ACC112 (cell line): ENCODE measurements at regions not wholly inside any gene's neighbourhood (a gene's known extent, or its start where the extent isn't known, plus 50 kb on each side); places are given as distances from the start of the nearest gene placed in this dataset.

Experiments
- H2AFZ ChIP-seq: fragments of 200-600 bp; sonication (generic); one replicate; pipeline ENCODE4 v1.6.0; 2017; ENCODE audit warnings: antibody characterized with exemption, low read length; ENCODE audit not compliant: unreplicated experiment
- H3K27ac ChIP-seq: fragments of 200-600 bp; sonication (generic); 2 replicates; pipeline ENCODE4 v1.5.1; 2014; ENCODE audit warnings: low read depth, mild to moderate bottlenecking, antibody characterized with exemption, low read length, moderate library complexity
- H3K27me3 ChIP-seq: fragments of 200-600 bp; sonication (generic); 2 replicates; pipeline ENCODE4 v1.6.1; 2014; ENCODE audit warnings: mild to moderate bottlenecking, antibody characterized with exemption, low read length, moderate library complexity, mixed read lengths; ENCODE audit not compliant: insufficient read depth
- H3K36me3 ChIP-seq: fragments of 200-600 bp; sonication (generic); 2 replicates; pipeline ENCODE4 v1.6.1; 2016; ENCODE audit warnings: mild to moderate bottlenecking, antibody characterized with exemption, low read length, moderate library complexity, mixed read lengths; ENCODE audit not compliant: insufficient read depth
- H3K4me1 ChIP-seq: fragments of 200-600 bp; sonication (generic); one replicate; pipeline ENCODE4 v1.6.1; 2016; ENCODE audit warnings: low read length, mixed read lengths; ENCODE audit not compliant: insufficient read depth, unreplicated experiment, control insufficient read depth
- H3K4me3 ChIP-seq: fragments of 200-600 bp; sonication (generic); 2 replicates; pipeline ENCODE4 v1.5.1; 2014; ENCODE audit warnings: mild to moderate bottlenecking, low read depth, low read length
- H3K79me2 ChIP-seq: fragments of 200-600 bp; sonication (generic); one replicate; pipeline ENCODE4 v1.6.0; 2016; ENCODE audit warnings: low read length; ENCODE audit not compliant: control insufficient read depth, unreplicated experiment, insufficient read depth

DNA sequence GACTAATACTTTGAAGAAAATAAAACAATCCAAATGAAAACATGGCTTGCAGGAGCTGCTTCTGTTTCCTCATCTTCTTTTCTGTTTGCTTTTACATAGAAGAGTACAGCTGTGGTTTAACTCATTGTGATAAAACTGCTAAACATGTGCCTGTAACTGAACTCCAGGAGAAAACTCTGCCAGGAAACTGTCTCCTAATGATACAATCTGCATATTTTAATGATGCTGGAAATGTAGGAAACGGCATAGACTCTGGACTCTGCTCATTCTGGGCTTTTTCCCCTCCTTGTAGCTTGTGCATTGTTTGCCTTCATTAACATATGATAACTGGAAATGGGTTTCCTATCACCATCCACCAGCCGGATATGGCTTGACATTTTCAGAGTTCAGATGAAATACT is 813.3 kb upstream of the WWC1 start:
- Histone ChIP-seq H3K27me3 (no peaks in the 10 kb centered on the region), H2AFZ (no peak overlapping the region), H3K36me3 (no peaks in the 10 kb centered on the region), H3K4me1 (no peaks in the 10 kb centered on the region), H3K79me2 (no peaks in the 10 kb centered on the region), H3K4me3 (no peak overlapping the region), H3K27ac (no peak overlapping the region)

DNA sequence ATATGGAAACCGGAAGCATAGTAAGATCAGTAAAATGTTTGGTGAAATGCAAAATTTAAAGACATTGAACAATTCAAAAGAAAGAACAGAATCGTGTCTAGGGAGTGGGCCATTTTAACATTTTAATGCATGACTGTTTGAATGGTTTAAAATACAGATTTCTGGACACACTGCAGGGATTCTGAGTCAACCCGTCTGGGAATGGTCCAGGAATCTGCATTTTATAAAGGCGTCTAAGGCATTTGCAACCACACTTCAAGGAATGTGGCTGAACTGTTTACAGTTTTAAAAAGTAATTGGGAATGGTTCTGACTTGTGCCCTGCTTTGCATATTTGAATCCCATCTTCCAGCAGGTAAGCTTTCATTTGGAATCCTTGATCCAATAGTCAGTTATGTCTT is 811.7 kb upstream of the WWC1 start:
- Histone ChIP-seq H3K79me2 (no peaks in the 10 kb centered on the region), H3K4me3 (no peak overlapping the region), H3K36me3 (no peaks in the 10 kb centered on the region), H3K27ac (no peak overlapping the region), H3K4me1 (no peaks in the 10 kb centered on the region), H3K27me3 (no peaks in the 10 kb centered on the region), H2AFZ (no peak overlapping the region)

GRCh38 chr5:167481345-167481744 is 810.1 kb upstream of the WWC1 start:
- H3K4me3 ChIP-seq = no peak overlapping the region
- no peak overlapping the region for H3K27ac ChIP-seq
- no peaks in the 10 kb centered on the region for H3K27me3 ChIP-seq
- H3K79me2 ChIP-seq = no peaks in the 10 kb centered on the region
- H3K36me3 ChIP-seq = no peaks in the 10 kb centered on the region
- no peak overlapping the region for H2AFZ ChIP-seq
- H3K4me1 ChIP-seq = no peaks in the 10 kb centered on the region

DNA sequence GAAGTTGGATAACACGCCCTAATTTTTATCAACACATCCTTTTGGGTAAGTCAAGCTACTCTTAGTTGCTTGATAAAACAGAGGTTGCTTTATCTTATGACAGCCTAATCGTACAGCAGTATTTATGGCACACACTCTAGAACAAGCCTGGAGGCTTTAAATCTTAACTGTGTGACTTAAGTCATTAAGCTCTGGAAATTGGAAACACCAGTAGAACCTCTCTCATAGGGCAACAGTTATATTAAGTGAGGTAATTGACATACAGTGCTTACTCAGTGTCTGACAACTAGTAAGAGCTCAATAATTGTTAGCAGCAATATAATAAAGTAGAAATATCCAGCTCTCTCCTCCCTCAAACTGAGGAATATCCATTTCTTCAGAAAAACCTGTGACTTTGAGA is 808.9 kb upstream of the WWC1 start:
- H3K27ac ChIP-seq = no peak overlapping the region
- H3K27me3 ChIP-seq = no peaks in the 10 kb centered on the region
- H3K79me2 ChIP-seq = no peaks in the 10 kb centered on the region
- H3K36me3 ChIP-seq = no peaks in the 10 kb centered on the region
- H3K4me3 ChIP-seq = no peak overlapping the region
- H2AFZ ChIP-seq = no peak overlapping the region
- H3K4me1 ChIP-seq = no peaks in the 10 kb centered on the region

DNA sequence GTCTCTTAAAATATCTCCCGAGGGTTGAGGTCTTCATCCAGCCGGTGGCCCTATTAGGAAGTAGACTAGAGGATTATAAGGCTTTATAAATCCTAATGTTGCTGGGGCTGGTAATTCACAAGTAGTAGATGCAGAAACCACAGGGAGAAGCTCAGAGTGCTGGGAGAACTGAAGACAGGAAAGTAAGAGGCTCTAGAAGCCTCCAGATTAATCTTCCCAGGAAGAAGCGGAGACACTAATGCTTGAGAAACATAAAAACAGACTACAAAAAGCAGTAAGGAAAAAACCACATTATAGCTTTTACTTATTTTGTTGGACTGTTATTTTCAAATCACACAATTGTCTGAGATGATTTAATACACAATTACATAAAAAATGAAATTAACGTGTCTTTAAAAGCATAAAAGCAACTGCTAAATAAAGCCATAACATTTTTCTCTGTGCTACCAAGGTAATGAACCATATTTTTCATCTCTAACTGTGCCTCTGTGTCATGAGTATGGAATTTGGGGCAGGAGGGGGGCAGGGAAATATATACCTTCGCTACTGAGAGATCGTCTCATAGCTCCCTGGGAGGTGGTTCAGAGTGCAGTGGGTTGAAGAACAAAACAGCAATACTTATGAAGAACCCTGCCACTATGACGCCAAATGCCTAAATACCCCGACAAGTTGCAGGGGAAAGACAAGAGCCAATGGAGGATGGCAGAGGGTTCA is 806.2 kb upstream of the WWC1 start:
- no peaks in the 10 kb centered on the region for H3K36me3 ChIP-seq
- no peaks in the 10 kb centered on the region for H3K4me1 ChIP-seq
- no peak overlapping the region for H3K4me3 ChIP-seq
- no peaks in the 10 kb centered on the region for H3K27me3 ChIP-seq
- no peak overlapping the region for H2AFZ ChIP-seq
- H3K79me2 ChIP-seq = no peaks in the 10 kb centered on the region
- H3K27ac ChIP-seq = no peak overlapping the region

DNA sequence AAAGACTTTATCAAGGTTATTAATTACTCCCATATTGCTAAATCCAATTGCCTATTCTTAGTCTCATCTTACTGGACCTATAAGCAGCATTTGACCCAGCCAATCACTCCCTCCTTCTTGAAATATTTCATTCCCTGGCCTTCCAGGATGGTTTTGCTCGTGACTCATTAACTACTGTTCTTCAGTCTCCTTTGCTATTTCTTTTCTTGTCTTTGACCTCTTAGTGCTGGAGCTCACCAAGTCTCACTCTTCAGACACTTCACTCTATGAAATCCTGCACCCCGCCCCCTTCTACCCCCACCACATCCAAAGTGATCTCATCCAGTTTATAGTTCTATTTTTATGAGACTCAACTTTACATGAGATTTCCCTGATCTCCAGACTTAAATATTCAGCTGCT is 803.1 kb upstream of the WWC1 start:
- H2AFZ ChIP-seq = no peak overlapping the region
- H3K36me3 ChIP-seq = no peaks in the 10 kb centered on the region
- H3K79me2 ChIP-seq = no peaks in the 10 kb centered on the region
- no peak overlapping the region for H3K4me3 ChIP-seq
- H3K27me3 ChIP-seq = no peaks in the 10 kb centered on the region
- H3K4me1 ChIP-seq = no peaks in the 10 kb centered on the region
- no peak overlapping the region for H3K27ac ChIP-seq

- no peaks in the 10 kb centered on the region for H3K79me2 ChIP-seq
- no peak overlapping the region for H2AFZ ChIP-seq
- H3K27ac ChIP-seq = no peak overlapping the region
- H3K4me3 ChIP-seq = no peak overlapping the region
- no peaks in the 10 kb centered on the region for H3K36me3 ChIP-seq
- no peaks in the 10 kb centered on the region for H3K27me3 ChIP-seq
- no peaks in the 10 kb centered on the region for H3K4me1 ChIP-seq
Observed at GRCh38 chr5:167489202-167489601, 802.2 kb upstream of the WWC1 start.

DNA sequence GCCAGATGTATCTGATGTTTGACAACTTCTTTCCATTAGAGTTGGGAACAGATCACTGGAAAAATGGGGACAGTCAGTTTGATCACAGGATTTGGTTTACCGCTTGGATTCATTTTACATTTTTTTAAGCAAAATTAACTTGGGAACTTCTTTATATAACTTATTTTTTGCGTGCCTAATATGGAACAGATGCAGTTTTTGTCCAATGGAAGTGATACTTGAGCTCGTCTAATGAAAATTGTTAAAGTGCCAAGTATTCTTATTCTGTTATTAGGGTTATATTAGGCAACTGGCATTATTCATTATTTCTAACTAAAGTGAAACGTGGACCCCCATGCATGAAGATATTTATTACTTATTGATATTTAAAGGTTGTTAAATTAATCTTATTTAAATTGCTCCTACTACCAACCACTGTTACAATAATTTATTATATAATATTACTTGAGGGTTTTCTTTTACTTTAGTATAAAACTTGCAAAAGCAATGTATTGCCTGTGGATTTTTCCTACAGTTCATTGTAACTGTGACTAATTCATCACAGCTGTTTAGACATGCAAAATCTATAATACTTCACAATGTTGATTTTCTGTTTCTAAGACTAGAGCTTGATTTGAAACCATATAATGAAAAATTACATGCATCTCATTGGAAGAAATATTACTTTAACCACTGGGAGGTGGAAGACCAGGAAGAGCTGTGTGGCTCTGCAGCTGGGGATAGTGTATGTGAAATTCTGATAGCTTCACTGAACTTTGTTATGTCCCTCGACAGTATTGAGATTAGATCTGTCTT is 787.3 kb upstream of the WWC1 start:
- Histone ChIP-seq H3K27ac (no peak overlapping the region), H3K36me3 (no peaks in the 10 kb centered on the region), H3K4me3 (no peak overlapping the region), H3K27me3 (peaks cover 6% of the 10 kb centered on the region; the same call in 1 of the 2 replicates), H3K4me1 (no peaks in the 10 kb centered on the region), H3K79me2 (no peaks in the 10 kb centered on the region), H2AFZ (no peak overlapping the region)

- Histone ChIP-seq H3K4me3 (no peak overlapping the region), H2AFZ (no peak overlapping the region), H3K4me1 (no peaks in the 10 kb centered on the region), H3K36me3 (no peaks in the 10 kb centered on the region), H3K27me3 (peaks cover 6% of the 10 kb centered on the region; the same call in 1 of the 2 replicates), H3K27ac (no peak overlapping the region), H3K79me2 (no peaks in the 10 kb centered on the region)
Observed at GRCh38 chr5:167507463-167508233, 783.8 kb upstream of the WWC1 start.

DNA sequence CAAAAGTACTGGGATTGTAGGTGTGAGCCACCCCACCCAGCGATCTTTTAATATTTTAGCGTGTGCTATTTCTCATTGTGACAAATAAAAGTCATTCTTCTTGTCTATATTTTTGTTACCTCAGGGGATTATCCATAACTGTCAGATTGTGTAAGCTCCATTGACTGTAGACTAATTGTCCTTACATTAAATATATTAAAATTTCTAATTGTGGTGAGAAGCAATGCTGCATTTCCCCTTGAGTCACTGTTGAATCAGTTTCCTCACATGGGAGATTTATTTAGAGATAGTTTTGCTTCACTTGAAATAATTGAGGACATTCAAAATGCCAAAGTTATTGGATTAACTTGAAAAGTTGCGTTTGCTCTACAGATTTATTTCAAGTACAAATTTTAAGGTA is 782.4 kb upstream of the WWC1 start:
- H3K79me2 ChIP-seq = no peaks in the 10 kb centered on the region
- peaks cover 6% of the 10 kb centered on the region; the same call in 1 of the 2 replicates for H3K27me3 ChIP-seq

More for the DNA sequence above, 782.4 kb upstream of the WWC1 start:
- no peaks in the 10 kb centered on the region for H3K4me1 ChIP-seq
- H3K4me3 ChIP-seq = no peak overlapping the region
- H2AFZ ChIP-seq = no peak overlapping the region
- H3K27ac ChIP-seq = no peak overlapping the region
- H3K36me3 ChIP-seq = no peaks in the 10 kb centered on the region
